ENCODE measurements at regions not wholly inside any gene's neighbourhood (a gene's known extent, or its start where the extent isn't known, plus 50 kb on each side); places are given as distances from the start of the nearest gene placed in this dataset.

- Histone ChIP-seq H3K36me3 (ENCODE audit: low read length) (no peaks in the 10 kb centered on the region), H2AFZ (ENCODE audit: low read depth, low read length, severe bottlenecking) (no peak overlapping the region), H3K27ac (ENCODE audit: low read depth, low read length) (no peak overlapping the region), H3K4me2 (ENCODE audit: low read depth, low read length, poor library complexity, severe bottlenecking) (no peak overlapping the region), H3K79me2 (ENCODE audit: insufficient read depth, low read length) (no peaks in the 10 kb centered on the region), H4K20me1 (ENCODE audit: low read depth, low read length) (no peaks in the 10 kb centered on the region), H3K9me3 (ENCODE audit: insufficient read depth, low read length) (no peaks in the 10 kb centered on the region), H3F3A (ENCODE audit: insufficient read depth) (no peaks in the 10 kb centered on the region), H3K9ac (ENCODE audit: low read length) (no peak overlapping the region), H3K27me3 (ENCODE audit: low read length) (no peaks in the 10 kb centered on the region), H3K4me3 (ENCODE audit: insufficient read depth, low read length, poor library complexity, severe bottlenecking) (no peak overlapping the region), H3K9me2 (replicated peaks; ENCODE audit: insufficient read depth, low read length) (no peaks in the 10 kb centered on the region)
- TF ChIP-seq, protein P1, sequence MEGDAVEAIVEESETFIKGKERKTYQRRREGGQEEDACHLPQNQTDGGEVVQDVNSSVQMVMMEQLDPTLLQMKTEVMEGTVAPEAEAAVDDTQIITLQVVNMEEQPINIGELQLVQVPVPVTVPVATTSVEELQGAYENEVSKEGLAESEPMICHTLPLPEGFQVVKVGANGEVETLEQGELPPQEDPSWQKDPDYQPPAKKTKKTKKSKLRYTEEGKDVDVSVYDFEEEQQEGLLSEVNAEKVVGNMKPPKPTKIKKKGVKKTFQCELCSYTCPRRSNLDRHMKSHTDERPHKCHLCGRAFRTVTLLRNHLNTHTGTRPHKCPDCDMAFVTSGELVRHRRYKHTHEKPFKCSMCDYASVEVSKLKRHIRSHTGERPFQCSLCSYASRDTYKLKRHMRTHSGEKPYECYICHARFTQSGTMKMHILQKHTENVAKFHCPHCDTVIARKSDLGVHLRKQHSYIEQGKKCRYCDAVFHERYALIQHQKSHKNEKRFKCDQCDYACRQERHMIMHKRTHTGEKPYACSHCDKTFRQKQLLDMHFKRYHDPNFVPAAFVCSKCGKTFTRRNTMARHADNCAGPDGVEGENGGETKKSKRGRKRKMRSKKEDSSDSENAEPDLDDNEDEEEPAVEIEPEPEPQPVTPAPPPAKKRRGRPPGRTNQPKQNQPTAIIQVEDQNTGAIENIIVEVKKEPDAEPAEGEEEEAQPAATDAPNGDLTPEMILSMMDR (IDR thresholded peaks at IDR 0.05; ENCODE audit: insufficient read depth, low read length, poor library complexity, severe bottlenecking), result no peak
- TF ChIP-seq EZH2phosphoT487 (conservative IDR thresholded peaks at IDR 0.05; ENCODE audit: low read length), result no peak
These were observed 61.7 kb upstream of the IRX4 start for GRCh38 chr5:1944408-1944807.

- H3K9me2 ChIP-seq (replicated peaks; ENCODE audit: insufficient read depth, low read length), result no peaks in the 10 kb centered on the region
- no peak overlapping the region for H3K4me3 ChIP-seq (ENCODE audit: insufficient read depth, low read length, poor library complexity, severe bottlenecking)
- H3F3A ChIP-seq (ENCODE audit: insufficient read depth), result no peaks in the 10 kb centered on the region
- no peaks in the 10 kb centered on the region for H4K20me1 ChIP-seq (ENCODE audit: low read depth, low read length)
- no peak overlapping the region for H3K27ac ChIP-seq (ENCODE audit: low read depth, low read length)
- no peak overlapping the region for H3K4me2 ChIP-seq (ENCODE audit: low read depth, low read length, poor library complexity, severe bottlenecking)
- no peaks in the 10 kb centered on the region for H3K9me3 ChIP-seq (ENCODE audit: insufficient read depth, low read length)
- H3K9ac ChIP-seq (ENCODE audit: low read length), result no peak overlapping the region
- TF ChIP-seq, protein P1 (IDR thresholded peaks at IDR 0.05; ENCODE audit: insufficient read depth, low read length, poor library complexity, severe bottlenecking), result no peak
- no peak for TF ChIP-seq EZH2phosphoT487 (conservative IDR thresholded peaks at IDR 0.05; ENCODE audit: low read length)
- no peaks in the 10 kb centered on the region for H3K36me3 ChIP-seq (ENCODE audit: low read length)
- H3K79me2 ChIP-seq (ENCODE audit: insufficient read depth, low read length), result no peaks in the 10 kb centered on the region
- no peaks in the 10 kb centered on the region for H3K27me3 ChIP-seq (ENCODE audit: low read length)
- H2AFZ ChIP-seq (ENCODE audit: low read depth, low read length, severe bottlenecking), result no peak overlapping the region
These were observed 60.8 kb upstream of the IRX4 start for GRCh38 chr5:1943481-1943880.

GRCh38 chr5:1942630-1943029 is 59.9 kb upstream of the IRX4 start:
- Histone ChIP-seq H3K27me3 (ENCODE audit: low read length) (no peaks in the 10 kb centered on the region), H3K9me3 (ENCODE audit: insufficient read depth, low read length) (no peaks in the 10 kb centered on the region), H2AFZ (ENCODE audit: low read depth, low read length, severe bottlenecking) (no peak overlapping the region), H4K20me1 (ENCODE audit: low read depth, low read length) (no peaks in the 10 kb centered on the region), H3K36me3 (ENCODE audit: low read length) (no peaks in the 10 kb centered on the region), H3K4me2 (ENCODE audit: low read depth, low read length, poor library complexity, severe bottlenecking) (no peak overlapping the region), H3F3A (ENCODE audit: insufficient read depth) (no peaks in the 10 kb centered on the region), H3K27ac (ENCODE audit: low read depth, low read length) (no peak overlapping the region), H3K9me2 (replicated peaks; ENCODE audit: insufficient read depth, low read length) (no peaks in the 10 kb centered on the region), H3K9ac (ENCODE audit: low read length) (no peak overlapping the region), H3K4me3 (ENCODE audit: insufficient read depth, low read length, poor library complexity, severe bottlenecking) (no peak overlapping the region), H3K79me2 (ENCODE audit: insufficient read depth, low read length) (no peaks in the 10 kb centered on the region)
- TF ChIP-seq, protein P1 (IDR thresholded peaks at IDR 0.05; ENCODE audit: insufficient read depth, low read length, poor library complexity, severe bottlenecking), result no peak
- no peak for TF ChIP-seq EZH2phosphoT487 (conservative IDR thresholded peaks at IDR 0.05; ENCODE audit: low read length)
